ENCODE measurements at regions not wholly inside any gene's neighbourhood (a gene's known extent, or its start where the extent isn't known, plus 50 kb on each side); places are given as distances from the start of the nearest gene placed in this dataset.

- no peak for TF ChIP-seq POLR2A (IDR thresholded peaks at IDR 0.05)
- no peak for TF ChIP-seq POLR2AphosphoS5 (IDR thresholded peaks at IDR 0.05)
- no peak for TF ChIP-seq CTCF (IDR thresholded peaks at IDR 0.05)
- no peak overlapping the region for H3K27ac ChIP-seq
- DNase-seq (ENCODE audit: low spot score in 2 of 2) = no peak
Measured at GRCh38 chr14:97602438-97603117, 805.4 kb downstream of the VRK1 start.

GRCh38 chr14:97603201-97603600 lies 806.0 kb downstream of the VRK1 start:
- Histone ChIP-seq H3K36me3 (no peaks in the 10 kb centered on the region), H3K9me3 (no peaks in the 10 kb centered on the region), H3K27me3 (peaks cover 0 to 9% of the 10 kb centered on the region in 2 donors), H3K4me1 (no peaks in the 10 kb centered on the region), H3K4me3 (no peak overlapping the region), H3K27ac (no peak overlapping the region)
- intact Hi-C loops (cut with DNase I; ENCODE audit: low total_unique reads) = loop anchor here (10.0 kb wide), 1 partner anchor 1802 kb away; no protein-coding TSS in a partner anchor
- no peak for TF ChIP-seq CTCF (IDR thresholded peaks at IDR 0.05)
- no peak for TF ChIP-seq POLR2AphosphoS5 (IDR thresholded peaks at IDR 0.05)
- TF ChIP-seq POLR2A (IDR thresholded peaks at IDR 0.05) = no peak
- DNase-seq (ENCODE audit: low spot score in 2 of 2) = no peak

More at GRCh38 chr14:97602438-97603117, 805.4 kb downstream of the VRK1 start:
- Histone ChIP-seq H3K4me3 (no peak overlapping the region), H3K4me1 (no peaks in the 10 kb centered on the region), H3K9me3 (no peaks in the 10 kb centered on the region), H3K27me3 (peaks cover 0 to 9% of the 10 kb centered on the region in 2 donors), H3K36me3 (no peaks in the 10 kb centered on the region)
- intact Hi-C loops (cut with DNase I; ENCODE audit: low total_unique reads) = loop anchor here (10.0 kb wide), 1 partner anchor 1802 kb away; no protein-coding TSS in a partner anchor

- TF ChIP-seq POLR2A (IDR thresholded peaks at IDR 0.05) (no peak), POLR2AphosphoS5 (IDR thresholded peaks at IDR 0.05) (no peak), CTCF (IDR thresholded peaks at IDR 0.05) (no peak)
- no peak overlapping the region for H3K27ac ChIP-seq
- H3K36me3 ChIP-seq = no peaks in the 10 kb centered on the region
- no peaks in the 10 kb centered on the region for H3K9me3 ChIP-seq
- intact Hi-C loops (cut with DNase I; ENCODE audit: low total_unique reads) = loop anchor here (10.0 kb wide), 1 partner anchor 1800 kb away; no protein-coding TSS in a partner anchor
- peaks cover 0 to 9% of the 10 kb centered on the region in 2 donors for H3K27me3 ChIP-seq
- H3K4me1 ChIP-seq = no peaks in the 10 kb centered on the region
- no peak overlapping the region for H3K4me3 ChIP-seq
- DNase-seq (ENCODE audit: low spot score in 2 of 2) = no peak
Measured at GRCh38 chr14:97604731-97605130, 807.5 kb downstream of the VRK1 start.

- no peak overlapping the region for H3K27ac ChIP-seq
- no peaks in the 10 kb centered on the region for H3K4me1 ChIP-seq
- TF ChIP-seq POLR2AphosphoS5 (IDR thresholded peaks at IDR 0.05) (no peak), CTCF (IDR thresholded peaks at IDR 0.05) (no peak), POLR2A (IDR thresholded peaks at IDR 0.05) (no peak)
- no peak for DNase-seq (ENCODE audit: low spot score in 2 of 2)
- intact Hi-C loops (cut with DNase I; ENCODE audit: low total_unique reads) = no loop called here
- no peaks in the 10 kb centered on the region for H3K27me3 ChIP-seq
- peaks cover 4 to 16% of the 10 kb centered on the region in 2 donors for H3K9me3 ChIP-seq
- H3K4me3 ChIP-seq = no peak overlapping the region
- H3K36me3 ChIP-seq = no peaks in the 10 kb centered on the region
Measured at GRCh38 chr14:97618401-97618800, 821.2 kb downstream of the VRK1 start.

GRCh38 chr14:97618917-97619690 lies 821.9 kb downstream of the VRK1 start:
- Histone ChIP-seq H3K36me3 (no peaks in the 10 kb centered on the region), H3K4me1 (no peaks in the 10 kb centered on the region), H3K9me3 (peaks cover 4 to 10% of the 10 kb centered on the region in 2 donors), H3K4me3 (no peak overlapping the region), H3K27ac (no peak overlapping the region), H3K27me3 (no peaks in the 10 kb centered on the region)
- DNase-seq (ENCODE audit: low spot score in 2 of 2) = no peak
- TF ChIP-seq POLR2A (IDR thresholded peaks at IDR 0.05) (no peak), POLR2AphosphoS5 (IDR thresholded peaks at IDR 0.05) (no peak), CTCF (IDR thresholded peaks at IDR 0.05) (no peak)
- intact Hi-C loops (cut with DNase I; ENCODE audit: low total_unique reads) = no loop called here

All from breast epithelium (tissue), 4 donors.